Adrenal gland (tissue), 5 donors: ENCODE measurements at regions not wholly inside any gene's neighbourhood (a gene's known extent, or its start where the extent isn't known, plus 50 kb on each side); places are given as distances from the start of the nearest gene placed in this dataset.

Experiments used
- POLR2A ChIP-seq, 2 donors: fragments of 450-650 bp; IDR thresholded peaks; one replicate each; pipeline ENCODE4 v1.6.1; 2017; ENCODE audit warnings: antibody characterized with exemption in 2 of 2, mild to moderate bottlenecking in 2 of 2, moderate library complexity in 1 of 2
- TF ChIP-seq, protein P1 (sequence below), 6 experiments: fragments of 450-650 bp in 4 of 6; fragments of 200-600 bp in 2 of 6; sonication (generic) in 1 of 6; IDR thresholded peaks; 1 replicate in 5 of 6; 2 replicates in 1 of 6; pipeline versions ENCODE4 v1.5.1 to v1.8.0; 2016 to 2021; ENCODE audit warnings: antibody characterized with exemption in 6 of 6, mild to moderate bottlenecking in 2 of 6, moderate library complexity in 1 of 6
- donor health status: DM: no; HTN: no; CAD: no.

GRCh38 chr7:109213081-109213480, 643.4 kb downstream of the DNAJB9 start:
- TF ChIP-seq, protein P1, sequence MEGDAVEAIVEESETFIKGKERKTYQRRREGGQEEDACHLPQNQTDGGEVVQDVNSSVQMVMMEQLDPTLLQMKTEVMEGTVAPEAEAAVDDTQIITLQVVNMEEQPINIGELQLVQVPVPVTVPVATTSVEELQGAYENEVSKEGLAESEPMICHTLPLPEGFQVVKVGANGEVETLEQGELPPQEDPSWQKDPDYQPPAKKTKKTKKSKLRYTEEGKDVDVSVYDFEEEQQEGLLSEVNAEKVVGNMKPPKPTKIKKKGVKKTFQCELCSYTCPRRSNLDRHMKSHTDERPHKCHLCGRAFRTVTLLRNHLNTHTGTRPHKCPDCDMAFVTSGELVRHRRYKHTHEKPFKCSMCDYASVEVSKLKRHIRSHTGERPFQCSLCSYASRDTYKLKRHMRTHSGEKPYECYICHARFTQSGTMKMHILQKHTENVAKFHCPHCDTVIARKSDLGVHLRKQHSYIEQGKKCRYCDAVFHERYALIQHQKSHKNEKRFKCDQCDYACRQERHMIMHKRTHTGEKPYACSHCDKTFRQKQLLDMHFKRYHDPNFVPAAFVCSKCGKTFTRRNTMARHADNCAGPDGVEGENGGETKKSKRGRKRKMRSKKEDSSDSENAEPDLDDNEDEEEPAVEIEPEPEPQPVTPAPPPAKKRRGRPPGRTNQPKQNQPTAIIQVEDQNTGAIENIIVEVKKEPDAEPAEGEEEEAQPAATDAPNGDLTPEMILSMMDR (IDR thresholded peaks at IDR 0.05): no peak
- no peak for TF ChIP-seq POLR2A (IDR thresholded peaks at IDR 0.05)
